ENCODE measurements at regions not wholly inside any gene's neighbourhood (a gene's known extent, or its start where the extent isn't known, plus 50 kb on each side); places are given as distances from the start of the nearest gene placed in this dataset.
A peak's percentile ranks its signal among the peaks of the same experiment; 100 is the strongest.

- DNase-seq (ENCODE audit: low spot score) = peak; percentile 14
Observed at GRCh38 chr3:178393824-178394223, 142.4 kb upstream of the KCNMB2 start.

DNA sequence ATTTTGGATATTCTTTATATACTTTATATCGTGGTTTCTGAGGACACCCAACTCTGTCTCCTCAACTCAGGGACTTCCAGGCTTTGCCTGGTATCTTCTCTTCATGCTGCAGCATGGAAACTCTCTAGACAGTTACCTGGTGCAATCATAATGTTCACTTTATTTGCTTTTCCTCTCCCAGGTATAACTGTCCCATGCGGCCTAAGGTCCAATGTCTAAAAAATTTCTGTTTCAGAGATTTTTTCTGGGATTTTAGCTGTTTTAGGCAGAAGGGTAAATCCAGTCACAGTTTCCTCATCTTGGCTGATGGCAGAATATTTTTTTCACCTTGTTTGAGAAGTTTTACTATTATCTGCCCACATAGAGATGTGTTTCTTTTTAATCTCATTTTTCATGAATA lies 139.9 kb upstream of the KCNMB2 start:
- no peak for DNase-seq (ENCODE audit: low spot score)

- DNase-seq (ENCODE audit: low spot score) = no peak
Observed at GRCh38 chr3:178397202-178397601, 139.0 kb upstream of the KCNMB2 start.

DNA sequence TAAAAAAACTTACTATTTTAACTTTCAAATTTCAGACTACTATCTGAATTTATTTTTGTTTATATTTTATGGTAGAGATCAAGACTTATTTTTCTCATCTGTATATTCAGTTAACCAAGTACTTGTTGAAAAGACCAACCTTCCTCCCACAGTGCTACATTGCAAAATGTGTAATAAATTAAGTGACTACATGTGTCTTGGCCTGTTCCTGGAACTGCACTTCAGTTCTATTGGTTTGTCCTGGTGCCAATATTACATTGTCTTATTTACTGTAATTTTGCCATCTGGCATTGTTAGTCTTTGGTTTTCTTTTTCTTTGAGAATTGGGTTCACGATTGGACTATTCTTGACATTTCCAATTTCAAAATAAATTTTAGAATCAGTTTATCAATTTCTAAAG lies 138.4 kb upstream of the KCNMB2 start:
- no peak for DNase-seq (ENCODE audit: low spot score)

- no peak for DNase-seq (ENCODE audit: low spot score)
Observed at GRCh38 chr3:178404961-178405360, 131.3 kb upstream of the KCNMB2 start.

DNA sequence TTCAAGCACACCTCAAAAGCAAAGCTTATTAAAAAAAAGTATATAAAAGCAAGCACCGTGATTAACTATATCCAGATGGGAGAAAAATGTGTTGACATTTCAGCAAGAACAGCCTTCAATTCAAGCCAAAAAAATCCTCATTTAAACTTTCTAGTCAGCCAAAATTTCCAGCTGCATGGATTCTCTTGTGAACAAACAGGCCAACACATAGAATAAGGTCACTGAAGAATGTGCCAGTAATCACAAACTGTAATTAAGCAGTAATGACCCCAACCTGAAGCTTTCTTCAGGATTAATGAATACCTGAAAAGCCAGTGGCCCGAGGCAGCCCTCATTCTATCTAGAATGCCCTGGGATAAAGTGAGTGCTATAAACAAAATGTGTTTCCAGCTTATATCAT lies 130.7 kb upstream of the KCNMB2 start:
- DNase-seq (ENCODE audit: low spot score) = no peak

DNA sequence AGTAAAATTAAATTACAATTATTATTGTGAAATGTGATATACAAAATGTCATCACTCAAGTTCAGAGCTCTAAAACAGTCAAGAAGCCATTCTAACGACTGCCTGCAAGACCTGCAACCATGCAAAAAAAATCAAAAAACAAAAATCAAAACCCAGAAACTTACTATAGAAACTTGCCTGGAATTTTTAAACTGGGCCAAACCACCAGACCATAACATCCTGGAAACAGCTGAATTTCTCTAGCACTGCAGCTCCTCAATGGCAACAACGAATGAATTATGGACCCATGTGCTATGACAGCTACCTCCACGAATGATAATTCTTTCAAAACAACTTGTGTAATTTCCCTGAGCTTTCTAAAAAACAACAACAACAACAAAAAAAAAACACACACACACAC lies 130.0 kb upstream of the KCNMB2 start:
- no peak for DNase-seq (ENCODE audit: low spot score)

- no peak for DNase-seq (ENCODE audit: low spot score)
Observed at GRCh38 chr3:178415384-178415783, 120.9 kb upstream of the KCNMB2 start.

DNA sequence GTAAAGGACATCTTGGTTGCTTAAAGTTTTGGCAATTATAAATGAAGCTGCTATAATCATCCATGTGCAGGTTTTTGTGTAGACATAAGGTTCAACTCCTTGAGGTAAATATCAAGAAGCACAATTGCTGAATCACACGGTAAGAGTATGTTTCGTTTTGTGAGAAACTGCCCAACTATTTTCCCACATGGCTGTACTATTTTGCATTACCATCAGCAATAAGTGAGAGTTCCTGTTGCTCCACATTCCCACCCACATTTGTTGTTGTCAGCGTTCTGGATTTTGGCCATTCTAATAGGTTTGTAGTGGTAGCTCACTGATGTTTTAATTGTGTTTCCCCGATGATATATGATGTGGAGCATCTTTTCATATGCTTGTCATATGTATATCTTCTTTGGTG lies 118.5 kb upstream of the KCNMB2 start:
- no peak for DNase-seq (ENCODE audit: low spot score)

DNA sequence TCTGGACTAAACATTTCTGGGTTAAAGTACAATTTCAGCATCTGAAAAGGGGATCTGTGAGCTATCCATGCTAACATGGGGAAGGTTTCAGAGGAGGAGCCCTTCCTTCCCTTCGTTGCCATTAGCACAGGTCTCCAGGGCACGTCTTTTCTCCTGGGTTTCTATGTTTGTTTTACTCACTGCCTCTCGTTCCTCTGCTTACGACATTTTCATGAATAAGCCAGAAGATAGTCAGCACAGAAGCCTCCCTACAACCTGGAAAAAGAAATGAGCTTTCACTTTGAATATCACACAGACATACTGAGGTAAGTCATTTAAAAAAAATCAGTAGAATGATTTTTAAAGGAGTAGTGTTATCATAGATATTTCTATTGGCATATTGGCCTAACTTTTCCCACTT lies 117.2 kb upstream of the KCNMB2 start:
- DNase-seq (ENCODE audit: low spot score) = no peak

- DNase-seq (ENCODE audit: low spot score) = no peak
Observed at GRCh38 chr3:178420033-178420432, 116.2 kb upstream of the KCNMB2 start.

GRCh38 chr3:178421069-178421468 lies 115.2 kb upstream of the KCNMB2 start:
- DNase-seq (ENCODE audit: low spot score) = no peak

DNA sequence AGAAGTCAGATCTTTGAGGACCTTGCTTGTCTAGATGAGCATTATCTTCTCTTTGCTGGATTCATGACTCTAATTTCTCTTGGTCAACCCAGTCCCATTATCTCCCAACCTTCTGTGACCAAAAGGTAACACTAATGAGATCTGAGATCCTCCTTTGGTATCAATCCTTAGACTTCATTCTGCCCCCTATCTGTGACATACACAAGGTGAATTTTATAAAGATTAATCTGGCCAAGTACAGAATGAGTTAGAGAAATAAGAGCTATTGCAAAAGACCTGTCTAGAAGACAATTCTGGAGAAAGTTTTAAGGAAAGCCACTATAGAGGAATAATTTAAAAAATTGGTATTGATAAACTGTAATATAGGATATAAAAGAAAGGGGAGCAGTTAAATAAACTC lies 113.8 kb upstream of the KCNMB2 start:
- DNase-seq (ENCODE audit: low spot score) = no peak

- no peak for DNase-seq (ENCODE audit: low spot score)
Observed at GRCh38 chr3:178428037-178428436, 108.2 kb upstream of the KCNMB2 start.

DNA sequence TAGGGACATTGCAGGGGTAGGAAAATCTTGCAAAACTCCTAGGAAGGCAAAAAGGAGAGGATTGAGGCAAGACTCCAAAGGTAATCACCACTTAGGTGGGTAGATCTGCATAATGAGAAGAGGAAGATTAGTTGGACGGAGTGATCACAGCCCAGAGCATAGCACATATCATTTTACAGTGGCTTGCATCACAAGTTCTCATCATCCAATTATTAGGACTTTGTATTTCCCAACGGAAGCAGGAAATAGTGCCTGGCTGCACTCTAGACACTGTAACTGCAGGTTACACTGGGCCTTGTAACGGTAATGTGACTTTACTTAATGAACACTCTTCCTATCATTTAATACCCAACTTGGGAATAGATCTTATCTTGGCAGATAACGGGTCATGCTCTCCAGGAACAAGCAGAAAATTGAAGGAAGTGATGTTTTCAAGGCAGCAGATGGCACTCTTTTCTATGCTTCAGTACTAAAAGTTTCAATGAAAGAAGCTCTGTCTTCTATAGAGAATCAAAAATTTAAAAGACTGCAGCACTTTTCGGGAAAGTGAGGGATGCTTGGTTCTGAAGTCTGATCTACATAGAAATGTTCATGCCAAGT lies 101.9 kb upstream of the KCNMB2 start:
- DNase-seq (ENCODE audit: low spot score) = peak; percentile 16

- no peak for DNase-seq (ENCODE audit: low spot score)
Observed at GRCh38 chr3:178435575-178435974, 100.7 kb upstream of the KCNMB2 start.

DNA sequence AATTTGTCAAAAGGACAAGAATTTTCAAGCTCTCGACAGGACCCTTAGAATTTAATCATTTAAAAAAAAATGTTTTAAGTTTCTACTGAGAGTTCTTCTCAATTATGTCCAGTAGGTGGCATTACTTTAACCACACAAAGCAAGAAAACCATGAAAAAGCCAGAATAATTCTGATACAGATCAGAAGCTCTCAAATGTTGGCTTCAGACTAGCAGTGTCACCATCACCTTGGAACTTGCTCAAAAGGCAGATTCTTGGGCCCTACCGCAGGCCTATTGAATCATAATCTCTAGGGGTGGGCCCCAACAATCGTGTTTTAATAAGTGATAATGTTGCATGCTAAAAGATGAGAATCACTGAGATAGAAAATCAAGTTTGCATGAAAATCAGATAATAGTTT lies 99.5 kb upstream of the KCNMB2 start:
- DNase-seq (ENCODE audit: low spot score) = peak; percentile 36

DNA sequence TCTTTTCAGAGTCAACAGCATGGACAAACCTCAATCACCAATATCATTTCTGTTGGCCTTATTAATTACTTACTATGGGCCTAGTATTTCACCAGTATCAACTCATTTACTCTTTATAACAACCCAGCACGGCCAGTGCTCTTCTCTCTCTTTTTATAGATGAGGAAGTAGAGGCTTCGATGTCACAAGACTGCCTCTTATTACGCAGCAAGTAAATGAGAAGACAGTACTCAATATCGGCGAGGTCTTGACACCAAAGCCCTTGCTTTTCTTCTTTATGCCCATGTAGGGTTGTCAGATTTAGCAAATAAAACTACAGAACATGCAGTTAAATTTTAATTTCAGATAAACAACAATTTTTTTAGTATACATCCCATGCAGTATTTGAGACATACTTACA lies 99.0 kb upstream of the KCNMB2 start:
- DNase-seq (ENCODE audit: low spot score) = no peak

- DNase-seq (ENCODE audit: low spot score) = peak; percentile 25
Observed at GRCh38 chr3:178439504-178439903, 96.7 kb upstream of the KCNMB2 start.

DNA sequence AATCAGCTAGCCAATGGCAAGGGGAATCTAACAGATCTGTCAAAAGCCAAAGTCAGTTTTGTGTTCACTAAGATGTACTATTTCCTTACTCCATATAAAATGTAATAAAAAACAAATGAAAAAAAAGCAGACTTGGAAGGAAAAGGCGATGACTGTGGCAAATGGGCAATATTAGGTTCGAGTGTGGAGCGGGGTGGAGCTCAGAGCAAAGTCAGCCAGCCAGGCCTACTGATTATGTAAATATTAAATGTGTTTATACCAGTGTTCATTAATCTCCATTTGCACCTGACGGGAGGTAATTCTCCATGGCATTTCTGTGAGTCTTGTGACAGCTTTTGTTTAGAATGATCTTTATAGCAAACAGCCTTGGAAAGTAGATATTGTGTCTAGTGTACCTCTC lies 96.2 kb upstream of the KCNMB2 start:
- DNase-seq (ENCODE audit: low spot score) = no peak

- DNase-seq (ENCODE audit: low spot score) = no peak
Observed at GRCh38 chr3:178443634-178444033, 92.6 kb upstream of the KCNMB2 start.

DNA sequence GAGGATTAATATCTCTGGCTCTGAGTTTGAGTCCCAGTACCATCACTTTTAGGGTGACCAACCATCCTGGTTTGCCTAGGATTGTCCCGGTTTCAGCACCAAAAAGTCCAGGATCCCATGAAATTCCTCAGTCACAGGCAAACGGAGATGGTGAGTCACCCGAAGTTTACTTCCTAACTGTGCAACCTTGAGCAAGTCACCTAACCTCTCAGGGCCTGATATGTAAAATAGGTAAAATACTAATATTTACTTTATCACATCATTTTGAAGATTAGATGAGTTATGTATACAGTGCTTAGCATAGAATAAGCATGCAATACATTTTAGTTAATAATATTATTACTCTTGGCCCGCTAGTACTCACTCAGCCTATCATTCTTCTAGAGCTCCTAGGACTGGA lies 91.1 kb upstream of the KCNMB2 start:
- DNase-seq (ENCODE audit: low spot score) = no peak

GRCh38 chr3:178446059-178446458 lies 90.2 kb upstream of the KCNMB2 start:
- no peak for DNase-seq (ENCODE audit: low spot score)

DNA sequence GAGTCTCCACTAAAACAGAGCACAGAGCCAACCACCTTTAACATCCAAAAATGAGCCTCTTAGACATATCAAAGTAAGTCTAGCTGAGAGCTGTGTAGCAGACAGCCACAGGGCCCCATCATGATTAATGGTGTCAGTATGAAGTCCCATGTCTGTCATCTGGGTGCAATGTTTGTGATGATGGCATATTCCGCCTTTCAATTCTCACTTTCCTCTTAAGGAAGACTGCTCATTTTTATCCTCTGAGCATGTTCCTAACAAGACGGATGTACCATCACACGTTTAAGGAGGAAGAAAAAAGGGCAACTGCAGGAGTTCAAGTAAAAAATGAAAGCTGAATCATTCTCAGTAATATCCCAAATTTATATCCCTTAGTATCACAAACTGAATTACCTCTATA lies 85.8 kb upstream of the KCNMB2 start:
- no peak for DNase-seq (ENCODE audit: low spot score)

DNA sequence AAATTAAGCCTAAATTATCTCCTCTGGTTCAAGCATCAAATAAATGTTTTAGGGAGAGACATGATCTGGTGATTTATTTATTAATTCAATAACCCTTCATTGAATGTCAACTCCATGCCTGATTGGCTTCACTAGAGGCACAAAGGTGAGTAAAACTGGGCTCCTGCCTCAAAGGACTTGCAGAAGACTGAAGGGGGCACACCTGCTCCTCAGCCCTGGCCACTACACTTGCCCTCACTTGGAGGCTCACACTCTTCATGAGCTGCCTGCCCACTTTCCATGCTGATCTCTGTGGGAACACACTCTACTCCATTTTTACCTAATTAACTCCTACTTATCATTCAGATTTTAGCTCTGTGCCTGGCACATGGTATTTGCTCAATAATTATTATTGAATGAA lies 84.4 kb upstream of the KCNMB2 start:
- DNase-seq (ENCODE audit: low spot score) = no peak
